A549 (cell line): ENCODE measurements at regions not wholly inside any gene's neighbourhood (a gene's known extent, or its start where the extent isn't known, plus 50 kb on each side); places are given as distances from the start of the nearest gene placed in this dataset.

Source experiments
- ATAC-seq, 2 experiments: fragments of 200-7000 bp in 1 of 2; fragments of >200 bp in 1 of 2; cut with Nextera tagmentation in 1 of 2; cut with Tn5 transposase in 1 of 2; 3 replicates each; pipeline versions ENCODE4 v1.8.0 to v1.9.1; 2018 to 2020; ENCODE audit warnings: mild to moderate bottlenecking in 1 of 2, moderate library complexity in 1 of 2
- CTCF ChIA-PET: fragments of 300-600 bp; sonication (Branson Sonifier 250); formaldehyde crosslinking; extraction: SDS; loops from one replicate; lab custom pipeline; 2021; ENCODE audit warnings: antibody characterized with exemption, inconsistent platforms; lab: Yijun Ruan, JAX
- POLR2A ChIA-PET: fragments of 350-600 bp; formaldehyde crosslinking; extraction: SDS; loops from one replicate; lab custom pipeline; 2021; ENCODE audit warnings: antibody characterized with exemption, inconsistent platforms; lab: Yijun Ruan, JAX
- DNase-seq, 2 experiments: peaks; one replicate each; pipeline versions ENCODE4 v3.0.0 to v3.0.0-alpha.2; 2011 to 2016; ENCODE audit warnings: low read depth in 1 of 2, low spot score in 1 of 2
- FAIRE-seq: peaks from 2 replicates; lab custom pipeline; 2011; peaks lifted over from hg19 to GRCh38; lab: Jason Lieb, UNC
- H3K27ac ChIP-seq, 2 experiments: fragments of >200 bp; sonication (Bioruptor Twin); formaldehyde crosslinking; 3 replicates each; pipeline ENCODE4 v1.5.1; 2016 to 2017
- H3K4me1 ChIP-seq: fragments of >200 bp; sonication (Bioruptor Twin); formaldehyde crosslinking; 3 replicates; pipeline ENCODE4 v1.6.1; 2016
- H3K4me2 ChIP-seq: fragments of >200 bp; sonication (Bioruptor Twin); formaldehyde crosslinking; 3 replicates; pipeline ENCODE4 v1.6.1; 2016
- H3K4me3 ChIP-seq: fragments of >200 bp; sonication (Bioruptor Twin); formaldehyde crosslinking; 3 replicates; pipeline ENCODE4 v1.5.1; 2016
- H3K9me3 ChIP-seq: fragments of >200 bp; sonication (Bioruptor Twin); formaldehyde crosslinking; 3 replicates; pipeline ENCODE4 v1.6.1; 2016
- BCL3 ChIP-seq: fragments of >200 bp; sonication (Bioruptor Twin); formaldehyde crosslinking; IDR thresholded peaks from 3 replicates; pipeline ENCODE4 v1.6.1; 2016
- CBX8 ChIP-seq: fragments of 200-600 bp; sonication (generic); IDR thresholded peaks from 2 replicates; pipeline ENCODE4 v1.6.1; 2016
- E2F6 ChIP-seq: IDR thresholded peaks from 2 replicates; pipeline ENCODE4 v1.6.1; 2012; ENCODE audit warnings: low read depth, borderline replicate concordance
- EHMT2 ChIP-seq: fragments of 200-600 bp; sonication (generic); IDR thresholded peaks from 2 replicates; pipeline ENCODE4 v1.6.1; 2016; ENCODE audit warnings: antibody characterized with exemption, low read depth, mild to moderate bottlenecking, moderate library complexity
- ESRRA ChIP-seq: fragments of 150-350 bp; IDR thresholded peaks from 2 replicates; pipeline ENCODE4 v1.6.1; 2014; ENCODE audit warnings: mild to moderate bottlenecking, low read length, borderline replicate concordance
- FOSB ChIP-seq: fragments of 250-450 bp; sonication (Bioruptor Pico); IDR thresholded peaks from 2 replicates; pipeline ENCODE4 v1.5.0; 2020; ENCODE audit warnings: mild to moderate bottlenecking, moderate library complexity
- HDAC2 ChIP-seq: fragments of 200-600 bp; sonication (generic); IDR thresholded peaks from 2 replicates; pipeline ENCODE4 v1.6.1; 2016
- HMGXB4 ChIP-seq: fragments of 250-450 bp; sonication (Bioruptor Pico); IDR thresholded peaks from 2 replicates; pipeline ENCODE4 v1.5.0; 2021; ENCODE audit warnings: mild to moderate bottlenecking, moderate library complexity, borderline replicate concordance
- KDM5A ChIP-seq: fragments of 200-600 bp; sonication (generic); IDR thresholded peaks from 2 replicates; pipeline ENCODE4 v1.6.1; 2016; ENCODE audit warnings: antibody characterized with exemption, mild to moderate bottlenecking
- MAFK ChIP-seq: fragments of 450-650 bp; IDR thresholded peaks from 2 replicates; pipeline ENCODE4 v1.6.1; 2014; ENCODE audit not compliant: partially characterized antibody
- MAZ ChIP-seq: fragments of 150-350 bp; IDR thresholded peaks from 2 replicates; pipeline ENCODE4 v1.6.1; 2014; ENCODE audit warnings: antibody characterized with exemption, low read depth, low read length, borderline replicate concordance
- PHF8 ChIP-seq: fragments of 200-600 bp; sonication (generic); IDR thresholded peaks from 2 replicates; pipeline ENCODE4 v1.6.1; 2016; ENCODE audit warnings: low read depth, mild to moderate bottlenecking, antibody characterized with exemption, moderate library complexity, borderline replicate concordance
- POLR2A ChIP-seq: IDR thresholded peaks from 2 replicates; pipeline ENCODE4 v1.6.1; 2012; ENCODE audit warnings: mild to moderate bottlenecking, low read length
- REST ChIP-seq: fragments of 200-600 bp; sonication (generic); IDR thresholded peaks from 2 replicates; pipeline ENCODE4 v1.6.1; 2016; ENCODE audit warnings: antibody characterized with exemption, mild to moderate bottlenecking, moderate library complexity
- SREBF2 ChIP-seq: fragments of 450-650 bp; IDR thresholded peaks from 2 replicates; pipeline ENCODE4 v1.6.1; 2014; ENCODE audit warnings: mild to moderate bottlenecking, moderate library complexity
- TFCP2L1 ChIP-seq: fragments of 250-450 bp; sonication (Bioruptor Pico); IDR thresholded peaks from 2 replicates; pipeline ENCODE4 v1.5.0; 2021; ENCODE audit warnings: mild to moderate bottlenecking
- TP53 ChIP-seq: fragments of 250-450 bp; sonication (Bioruptor Pico); IDR thresholded peaks from 2 replicates; pipeline ENCODE4 v1.5.0; 2021; ENCODE audit warnings: mild to moderate bottlenecking, moderate library complexity
- USF2 ChIP-seq: fragments of 450-650 bp; IDR thresholded peaks from 2 replicates; pipeline ENCODE4 v1.6.1; 2014; ENCODE audit warnings: antibody characterized with exemption
- ZC3H11A ChIP-seq: fragments of 450-650 bp; IDR thresholded peaks from 2 replicates; pipeline ENCODE4 v1.6.1; 2014; ENCODE audit warnings: antibody characterized with exemption, mild to moderate bottlenecking
- ZFP36 ChIP-seq: fragments of 450-650 bp; IDR thresholded peaks from 2 replicates; pipeline ENCODE4 v1.6.1; 2014; ENCODE audit warnings: borderline replicate concordance; ENCODE audit not compliant: partially characterized antibody
- ZNF302 ChIP-seq: fragments of 250-450 bp; sonication (Bioruptor Pico); IDR thresholded peaks from 2 replicates; pipeline ENCODE4 v1.9.0; 2021; ENCODE audit warnings: inconsistent platforms, mild to moderate bottlenecking, moderate library complexity
- WGBS: methylation state at CpG from one replicate; pipeline ENCODE4 v1.1.6; 2017; ENCODE audit errors: missing lambda C conversion rate; 5-methylcytosine and 5-hydroxymethylcytosine counted together

- TF ChIP-seq REST (no peak), ESRRA (no peak), CBX8 (no peak), BCL3 (no peak)
Observed at GRCh38 chr1:182166321-182166720, 104.8 kb upstream of the ZNF648 start (continued).

GRCh38 chr1:182164273-182164672 lies 102.8 kb upstream of the ZNF648 start:
- no peak for ATAC-seq
- no peak overlapping the region for H3K4me2 ChIP-seq
- no peak overlapping the region for H3K4me3 ChIP-seq
- ChIA-PET CTCF (interaction anchor here (0.6 kb wide), 1 partner anchor 341 kb away, joined by 5 read pairs; no protein-coding TSS in a partner anchor), POLR2A (no interaction called here)
- no peak for TF ChIP-seq BCL3
- no peak for TF ChIP-seq POLR2A
- TF ChIP-seq FOSB (CRISPR knock-in tag): no peak
- TF ChIP-seq TFCP2L1 (CRISPR knock-in tag): no peak
- no peak for TF ChIP-seq ZFP36
- TF ChIP-seq SREBF2: no peak
- TF ChIP-seq MAFK: no peak
- TF ChIP-seq USF2: no peak
- no peak for TF ChIP-seq MAZ
- no peak for FAIRE-seq
- H3K27ac ChIP-seq: no peak overlapping the region
- DNase-seq: no peak
- 83% methylated on average over 2 of the region's 2 CpGs for WGBS
- H3K4me1 ChIP-seq: no peaks in the 10 kb centered on the region
- H3K9me3 ChIP-seq: 0 out of 3 replicates have a peak, but pooled peaks cover 2% of the 10 kb centered on the region

GRCh38 chr1:182163821-182164223 lies 102.3 kb upstream of the ZNF648 start:
- CTCF ChIA-PET: no interaction called here

More at GRCh38 chr1:182163821-182164223, 102.3 kb upstream of the ZNF648 start:
- H3K4me1 ChIP-seq: no peaks in the 10 kb centered on the region
- 67% methylated on average over 5 of the region's 5 CpGs for WGBS
- H3K9me3 ChIP-seq: 0 out of 3 replicates have a peak, but pooled peaks cover 2% of the 10 kb centered on the region
- DNase-seq (no peak), ATAC-seq (no peak), FAIRE-seq (no peak)
- TF ChIP-seq EHMT2: no peak
- TF ChIP-seq HMGXB4 (CRISPR knock-in tag): no peak
- no peak for TF ChIP-seq HDAC2
- TF ChIP-seq MAZ: no peak
- no peak for TF ChIP-seq POLR2A
- no peak for TF ChIP-seq PHF8
- no peak for TF ChIP-seq TP53 (CRISPR knock-in tag)
- TF ChIP-seq ZNF302 (CRISPR knock-in tag): no peak
- no peak for TF ChIP-seq ZC3H11A
- no peak for TF ChIP-seq KDM5A
- no peak for TF ChIP-seq E2F6
- H3K4me2 ChIP-seq: no peak overlapping the region
- no peak overlapping the region for H3K4me3 ChIP-seq
- H3K27ac ChIP-seq: no peak overlapping the region
- POLR2A ChIA-PET: no interaction called here
